BLaER1 (cell line): ENCODE measurements at regions not wholly inside any gene's neighbourhood (a gene's known extent, or its start where the extent isn't known, plus 50 kb on each side); places are given as distances from the start of the nearest gene placed in this dataset.

Source experiments
- H3K27ac ChIP-seq: shearing (Covaris generic); formaldehyde crosslinking; 2 replicates; pipeline ENCODE4 v1.8.1; 2022
- H3K27me3 ChIP-seq: shearing (Covaris generic); formaldehyde crosslinking; 2 replicates; pipeline ENCODE4 v1.8.1; 2022
- H3K36me3 ChIP-seq: shearing (Covaris generic); formaldehyde crosslinking; 2 replicates; pipeline ENCODE4 v1.8.1; 2022
- H3K4me1 ChIP-seq: shearing (Covaris generic); formaldehyde crosslinking; 2 replicates; pipeline ENCODE4 v1.8.1; 2022
- H3K4me2 ChIP-seq: shearing (Covaris generic); formaldehyde crosslinking; 2 replicates; pipeline ENCODE4 v1.8.1; 2022
- H3K4me3 ChIP-seq: shearing (Covaris generic); formaldehyde crosslinking; 2 replicates; pipeline ENCODE4 v1.8.1; 2022
- H3K9ac ChIP-seq: shearing (Covaris generic); formaldehyde crosslinking; 2 replicates; pipeline ENCODE4 v1.8.1; 2022
- H3K9me3 ChIP-seq: shearing (Covaris generic); formaldehyde crosslinking; 2 replicates; pipeline ENCODE4 v1.8.1; 2022
- H4K20me1 ChIP-seq: shearing (Covaris generic); formaldehyde crosslinking; 2 replicates; pipeline ENCODE4 v1.8.1; 2022
- Cebpa-rat ChIP-seq: shearing (Covaris generic); IDR thresholded peaks from 2 replicates; pipeline ENCODE4 v1.8.1; 2022

- H3K4me1 ChIP-seq: no peaks in the 10 kb centered on the region
- no peak overlapping the region for H3K4me3 ChIP-seq
- peaks cover 7% of the 10 kb centered on the region for H3K9me3 ChIP-seq
- no peaks in the 10 kb centered on the region for H4K20me1 ChIP-seq
- TF ChIP-seq Cebpa-rat: no peak
- no peak overlapping the region for H3K4me2 ChIP-seq
- H3K9ac ChIP-seq: no peak overlapping the region
- H3K36me3 ChIP-seq: no peaks in the 10 kb centered on the region
- H3K27ac ChIP-seq: no peak overlapping the region
- H3K27me3 ChIP-seq: no peaks in the 10 kb centered on the region
Measured at GRCh38 chr4:59063015-59063720, 1953.0 kb upstream of the IGFBP7 start.

DNA sequence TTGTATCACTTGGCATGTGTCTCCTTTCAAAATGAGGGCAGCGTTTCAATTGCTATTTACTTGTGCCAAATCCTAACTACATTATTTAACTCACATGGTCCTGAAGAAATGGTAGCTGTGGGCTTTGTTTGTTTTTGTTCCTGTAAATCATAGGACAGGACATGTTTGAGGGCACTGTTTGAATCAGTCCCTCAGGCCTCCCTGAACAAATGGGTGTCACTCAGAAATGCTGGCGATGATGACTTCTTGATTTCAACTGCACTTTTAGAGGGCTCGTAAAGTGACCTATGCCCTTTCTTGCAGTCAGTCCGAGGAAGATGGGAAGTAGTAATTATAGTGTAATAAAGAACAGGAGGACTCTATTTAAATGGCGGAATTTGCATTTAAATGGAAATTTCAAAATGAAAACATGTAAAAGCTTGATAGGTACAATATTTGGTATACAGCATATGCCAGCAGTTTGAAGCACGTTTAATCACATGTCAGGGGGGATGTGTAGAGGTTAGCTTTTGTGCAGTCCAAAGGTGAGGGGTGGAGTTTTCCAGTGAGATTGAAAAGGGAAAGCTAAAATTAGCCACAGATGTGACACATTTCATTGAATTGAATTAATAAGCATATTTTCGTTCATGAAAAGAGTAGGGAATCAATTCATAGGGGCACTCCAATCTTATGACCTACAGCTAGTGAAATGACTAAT is 1958.7 kb upstream of the IGFBP7 start:
- H4K20me1 ChIP-seq: no peaks in the 10 kb centered on the region
- no peaks in the 10 kb centered on the region for H3K4me1 ChIP-seq
- no peak for TF ChIP-seq Cebpa-rat
- no peak overlapping the region for H3K27ac ChIP-seq
- no peaks in the 10 kb centered on the region for H3K36me3 ChIP-seq
- no peaks in the 10 kb centered on the region for H3K9me3 ChIP-seq
- no peak overlapping the region for H3K9ac ChIP-seq
- no peaks in the 10 kb centered on the region for H3K27me3 ChIP-seq
- H3K4me3 ChIP-seq: no peak overlapping the region
- no peak overlapping the region for H3K4me2 ChIP-seq

GRCh38 chr4:59086410-59086809 is 1976.2 kb upstream of the IGFBP7 start:
- no peak overlapping the region for H3K27ac ChIP-seq
- H3K4me2 ChIP-seq: no peak overlapping the region
- H3K9me3 ChIP-seq: no peaks in the 10 kb centered on the region
- no peaks in the 10 kb centered on the region for H4K20me1 ChIP-seq
- no peak overlapping the region for H3K9ac ChIP-seq
- TF ChIP-seq Cebpa-rat: no peak
- H3K4me3 ChIP-seq: no peak overlapping the region
- H3K27me3 ChIP-seq: no peaks in the 10 kb centered on the region
- no peaks in the 10 kb centered on the region for H3K4me1 ChIP-seq
- H3K36me3 ChIP-seq: no peaks in the 10 kb centered on the region

DNA sequence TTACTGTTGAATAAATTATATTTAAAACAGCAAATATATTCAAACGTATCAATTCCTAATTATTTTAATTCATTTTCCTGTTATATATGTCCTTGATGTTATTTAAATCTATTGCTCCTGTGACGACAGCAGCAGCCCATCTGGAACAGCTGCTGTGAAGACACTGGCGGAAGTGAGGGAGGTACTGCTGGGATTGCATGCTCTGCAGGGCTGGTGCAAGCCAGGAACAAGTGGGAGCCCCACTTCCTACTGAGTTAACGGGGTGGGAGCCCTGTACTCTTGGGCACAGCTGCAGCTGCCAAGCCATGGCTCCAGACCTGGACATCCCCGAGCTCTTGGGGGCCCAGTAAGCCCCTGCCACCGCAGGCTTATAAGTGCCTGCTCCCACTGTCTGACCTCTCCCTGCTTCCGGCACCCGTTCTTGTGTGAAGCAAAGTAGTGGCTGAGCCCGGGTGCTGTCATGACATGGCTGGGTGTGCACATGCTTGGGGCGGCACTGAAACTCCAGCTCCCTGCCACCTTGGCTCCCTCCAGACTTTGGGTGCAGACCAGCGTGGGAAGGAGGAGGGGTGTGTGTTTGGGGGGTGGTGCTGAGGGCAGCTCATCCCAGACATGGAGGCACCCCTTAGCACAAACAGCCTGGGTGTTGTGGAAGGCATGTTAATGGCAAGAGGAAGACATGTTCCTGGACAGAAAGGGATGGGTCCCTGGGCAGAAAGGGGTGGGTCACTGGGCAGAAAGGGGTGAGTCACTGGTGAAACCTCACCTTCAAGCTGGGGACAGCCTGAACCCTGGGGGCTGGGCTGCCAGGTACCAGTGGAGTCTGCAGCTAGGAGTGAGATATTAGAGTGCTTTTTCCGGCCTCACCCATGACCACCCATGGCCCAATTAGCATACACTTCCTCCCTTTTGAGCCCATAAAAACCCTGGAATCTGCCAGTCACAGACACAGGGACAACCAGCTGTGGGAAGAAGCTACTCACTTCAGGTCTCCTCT is 1981.3 kb upstream of the IGFBP7 start:
- no peak overlapping the region for H3K9ac ChIP-seq
- no peaks in the 10 kb centered on the region for H3K9me3 ChIP-seq
- no peaks in the 10 kb centered on the region for H3K36me3 ChIP-seq
- TF ChIP-seq Cebpa-rat: no peak
- H3K4me1 ChIP-seq: no peaks in the 10 kb centered on the region
- H4K20me1 ChIP-seq: no peaks in the 10 kb centered on the region
- no peaks in the 10 kb centered on the region for H3K27me3 ChIP-seq
- H3K4me2 ChIP-seq: no peak overlapping the region
- H3K4me3 ChIP-seq: no peak overlapping the region
- no peak overlapping the region for H3K27ac ChIP-seq

DNA sequence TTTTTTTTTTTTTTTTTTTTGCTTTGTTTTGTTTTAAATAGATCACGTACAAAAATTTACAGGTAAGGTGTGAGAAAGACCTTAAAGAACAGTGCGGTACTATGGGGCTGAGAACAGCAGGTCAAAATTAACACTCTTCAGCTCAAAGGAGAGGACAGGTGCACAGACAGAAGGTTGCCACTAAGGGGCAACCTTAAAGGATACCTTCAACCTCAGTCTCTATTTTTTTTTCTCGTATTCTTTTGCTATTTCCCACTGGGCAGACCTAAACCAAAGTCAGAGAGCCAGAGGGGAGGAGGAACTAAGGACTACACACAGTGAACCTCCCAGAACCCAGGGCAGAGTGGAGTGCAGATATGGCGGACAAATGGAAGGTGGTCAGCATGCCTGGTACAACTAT is 1984.3 kb upstream of the IGFBP7 start:
- Histone ChIP-seq H3K4me3 (no peak overlapping the region), H3K27me3 (no peaks in the 10 kb centered on the region), H3K36me3 (no peaks in the 10 kb centered on the region), H3K9me3 (no peaks in the 10 kb centered on the region), H3K27ac (no peak overlapping the region), H3K4me1 (no peaks in the 10 kb centered on the region), H3K9ac (no peak overlapping the region), H4K20me1 (no peaks in the 10 kb centered on the region), H3K4me2 (no peak overlapping the region)
- TF ChIP-seq Cebpa-rat: no peak

- Histone ChIP-seq H4K20me1 (no peaks in the 10 kb centered on the region), H3K9me3 (no peaks in the 10 kb centered on the region), H3K36me3 (no peaks in the 10 kb centered on the region), H3K4me2 (no peak overlapping the region), H3K27me3 (no peaks in the 10 kb centered on the region), H3K4me3 (no peak overlapping the region), H3K9ac (no peak overlapping the region), H3K27ac (no peak overlapping the region), H3K4me1 (no peaks in the 10 kb centered on the region)
- TF ChIP-seq Cebpa-rat: no peak
Measured at GRCh38 chr4:59102311-59102710, 1992.1 kb upstream of the IGFBP7 start.

GRCh38 chr4:59120287-59120814 is 2010.2 kb upstream of the IGFBP7 start:
- Histone ChIP-seq H3K27me3 (no peaks in the 10 kb centered on the region), H3K9me3 (no peaks in the 10 kb centered on the region), H3K4me1 (no peaks in the 10 kb centered on the region), H3K27ac (no peak overlapping the region), H3K4me2 (no peak overlapping the region), H3K9ac (no peak overlapping the region), H3K4me3 (no peak overlapping the region), H3K36me3 (no peaks in the 10 kb centered on the region), H4K20me1 (no peaks in the 10 kb centered on the region)
- TF ChIP-seq Cebpa-rat: no peak

GRCh38 chr4:59122626-59123025 is 2012.4 kb upstream of the IGFBP7 start:
- Histone ChIP-seq H3K9ac (no peak overlapping the region), H3K4me1 (no peaks in the 10 kb centered on the region), H3K4me2 (no peak overlapping the region), H3K27ac (no peak overlapping the region), H3K4me3 (no peak overlapping the region), H3K9me3 (no peaks in the 10 kb centered on the region), H3K27me3 (no peaks in the 10 kb centered on the region), H3K36me3 (no peaks in the 10 kb centered on the region), H4K20me1 (no peaks in the 10 kb centered on the region)
- no peak for TF ChIP-seq Cebpa-rat

DNA sequence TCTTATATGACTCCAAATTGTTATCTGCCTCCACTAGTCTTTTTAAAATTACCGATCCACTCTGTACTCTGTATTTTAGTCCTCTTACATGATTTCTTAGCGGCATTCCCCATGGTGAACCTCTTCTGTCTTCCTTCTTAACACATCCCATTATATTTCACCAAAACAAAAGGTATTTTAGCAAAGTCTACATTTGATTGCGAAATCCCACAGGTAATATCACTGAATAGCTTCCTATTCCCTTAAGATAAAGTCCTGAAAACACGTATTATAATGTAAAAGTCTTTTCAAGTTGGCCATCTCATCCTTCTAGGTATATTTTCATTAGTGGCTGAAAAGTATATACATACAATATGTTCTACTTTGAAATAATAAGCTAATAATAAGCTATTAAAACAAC is 2016.0 kb upstream of the IGFBP7 start:
- Histone ChIP-seq H3K36me3 (no peaks in the 10 kb centered on the region), H3K27ac (no peak overlapping the region), H3K9me3 (no peaks in the 10 kb centered on the region), H3K4me3 (no peak overlapping the region), H3K4me2 (no peak overlapping the region), H3K4me1 (no peaks in the 10 kb centered on the region), H3K9ac (no peak overlapping the region), H4K20me1 (no peaks in the 10 kb centered on the region), H3K27me3 (no peaks in the 10 kb centered on the region)
- peak; percentile 17; the same call in 1 of the 2 replicates for TF ChIP-seq Cebpa-rat

- no peak overlapping the region for H3K4me3 ChIP-seq
- H3K27ac ChIP-seq: no peak overlapping the region
- no peaks in the 10 kb centered on the region for H3K27me3 ChIP-seq
- H4K20me1 ChIP-seq: no peaks in the 10 kb centered on the region
- H3K9ac ChIP-seq: no peak overlapping the region
- no peak for TF ChIP-seq Cebpa-rat
- no peaks in the 10 kb centered on the region for H3K9me3 ChIP-seq
- H3K4me1 ChIP-seq: no peaks in the 10 kb centered on the region
- no peak overlapping the region for H3K4me2 ChIP-seq
- H3K36me3 ChIP-seq: no peaks in the 10 kb centered on the region
Measured at GRCh38 chr4:59127006-59127405, 2016.8 kb upstream of the IGFBP7 start.
